HEK293 (cell line): ENCODE measurements at regions not wholly inside any gene's neighbourhood (a gene's known extent, or its start where the extent isn't known, plus 50 kb on each side); places are given as distances from the start of the nearest gene placed in this dataset.

Experiments
- KLF10 ChIP-seq: fragments of 450-650 bp; IDR thresholded peaks from 2 replicates; pipeline ENCODE4 v1.5.1; 2018; ENCODE audit warnings: missing biosample characterization, mild to moderate bottlenecking, missing genetic modification characterization
- YY1 ChIP-seq: fragments of 450-650 bp; formaldehyde crosslinking; IDR thresholded peaks from 2 replicates; pipeline ENCODE4 v1.5.1; 2018; ENCODE audit warnings: missing biosample characterization, missing genetic modification characterization
- ZNF138 ChIP-seq: fragments of 450-650 bp; formaldehyde crosslinking; IDR thresholded peaks from 2 replicates; pipeline ENCODE4 v1.5.1; 2016; ENCODE audit warnings: missing biosample characterization, missing genetic modification characterization, borderline replicate concordance
- ZNF571 ChIP-seq: fragments of 450-650 bp; formaldehyde crosslinking; IDR thresholded peaks from 2 replicates; pipeline ENCODE4 v1.5.0; 2017; ENCODE audit warnings: missing biosample characterization, missing genetic modification characterization
- TF ChIP-seq, protein P1 (sequence below): fragments of 450-650 bp; formaldehyde crosslinking; IDR thresholded peaks from 2 replicates; pipeline ENCODE4 v1.5.1; 2016; ENCODE audit warnings: missing biosample characterization, missing genetic modification characterization

DNA sequence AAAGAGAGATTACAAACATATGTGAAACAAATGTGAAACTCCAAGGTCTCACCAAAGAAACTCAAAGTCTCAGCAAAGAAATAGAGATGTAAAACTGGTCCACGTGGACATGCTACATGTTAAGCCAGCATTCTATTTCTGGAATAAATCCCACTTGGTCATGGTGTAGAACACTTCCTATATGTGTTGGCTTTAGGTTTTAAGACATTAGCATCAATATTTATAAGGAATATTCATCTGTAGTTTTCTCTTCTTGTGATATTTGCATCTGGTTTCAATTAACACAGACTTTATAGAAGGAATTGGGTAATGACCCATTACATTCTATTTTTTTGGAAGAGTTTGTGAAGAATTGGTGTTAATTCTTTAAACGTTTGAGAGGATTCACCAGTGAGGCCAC, 133.1 kb downstream of the COPS8 start:
- TF ChIP-seq ZNF571 = no peak
- TF ChIP-seq, protein P1, sequence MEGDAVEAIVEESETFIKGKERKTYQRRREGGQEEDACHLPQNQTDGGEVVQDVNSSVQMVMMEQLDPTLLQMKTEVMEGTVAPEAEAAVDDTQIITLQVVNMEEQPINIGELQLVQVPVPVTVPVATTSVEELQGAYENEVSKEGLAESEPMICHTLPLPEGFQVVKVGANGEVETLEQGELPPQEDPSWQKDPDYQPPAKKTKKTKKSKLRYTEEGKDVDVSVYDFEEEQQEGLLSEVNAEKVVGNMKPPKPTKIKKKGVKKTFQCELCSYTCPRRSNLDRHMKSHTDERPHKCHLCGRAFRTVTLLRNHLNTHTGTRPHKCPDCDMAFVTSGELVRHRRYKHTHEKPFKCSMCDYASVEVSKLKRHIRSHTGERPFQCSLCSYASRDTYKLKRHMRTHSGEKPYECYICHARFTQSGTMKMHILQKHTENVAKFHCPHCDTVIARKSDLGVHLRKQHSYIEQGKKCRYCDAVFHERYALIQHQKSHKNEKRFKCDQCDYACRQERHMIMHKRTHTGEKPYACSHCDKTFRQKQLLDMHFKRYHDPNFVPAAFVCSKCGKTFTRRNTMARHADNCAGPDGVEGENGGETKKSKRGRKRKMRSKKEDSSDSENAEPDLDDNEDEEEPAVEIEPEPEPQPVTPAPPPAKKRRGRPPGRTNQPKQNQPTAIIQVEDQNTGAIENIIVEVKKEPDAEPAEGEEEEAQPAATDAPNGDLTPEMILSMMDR (tag by site-specific recombination) = no peak
- TF ChIP-seq ZNF138 (tag by site-specific recombination) = no peak
- TF ChIP-seq YY1 = no peak
- no peak for TF ChIP-seq KLF10
